Retinal pigment epithelial cell (primary cell): ENCODE measurements at regions not wholly inside any gene's neighbourhood (a gene's known extent, or its start where the extent isn't known, plus 50 kb on each side); places are given as distances from the start of the nearest gene placed in this dataset.

ENCODE experiments used
- DNase-seq: peaks from one replicate; pipeline ENCODE4 v3.0.0-alpha.2; 2010; ENCODE audit warnings: low read depth
- H3K4me3 ChIP-seq: 2 replicates; pipeline ENCODE4 v1.5.1; 2011; ENCODE audit warnings: mild to moderate bottlenecking, low read length, control low read depth, moderate library complexity
- CTCF ChIP-seq: conservative IDR thresholded peaks from 2 replicates; pipeline ENCODE4 v1.5.1; 2011; ENCODE audit warnings: low read depth, low read length, control low read depth, inconsistent platforms

- no peak for TF ChIP-seq CTCF
- DNase-seq = no peak
- no peak overlapping the region for H3K4me3 ChIP-seq
Observed at GRCh38 chr7:25314094-25314730, 85.9 kb upstream of the NPVF start.

GRCh38 chr7:25314731-25315267 lies 86.5 kb upstream of the NPVF start:
- TF ChIP-seq CTCF = no peak
- no peak for DNase-seq
- H3K4me3 ChIP-seq = no peak overlapping the region

GRCh38 chr7:25316366-25316765 lies 88.1 kb upstream of the NPVF start:
- no peak overlapping the region for H3K4me3 ChIP-seq
- TF ChIP-seq CTCF = no peak
- DNase-seq = no peak

GRCh38 chr7:25318047-25318446 lies 89.8 kb upstream of the NPVF start:
- no peak for DNase-seq
- peak; percentile 43 for TF ChIP-seq CTCF
- no peak overlapping the region for H3K4me3 ChIP-seq

GRCh38 chr7:25319707-25320106 lies 91.4 kb upstream of the NPVF start:
- no peak for TF ChIP-seq CTCF
- no peak overlapping the region for H3K4me3 ChIP-seq
- DNase-seq = no peak

- H3K4me3 ChIP-seq = no peak overlapping the region
Observed at GRCh38 chr7:25320791-25321190, 92.5 kb upstream of the NPVF start.

More at GRCh38 chr7:25320791-25321190, 92.5 kb upstream of the NPVF start:
- DNase-seq = no peak
- TF ChIP-seq CTCF = no peak
